ENCODE measurements at regions not wholly inside any gene's neighbourhood (a gene's known extent, or its start where the extent isn't known, plus 50 kb on each side); places are given as distances from the start of the nearest gene placed in this dataset.

GRCh38 chr12:83939718-83940117 is 972.9 kb downstream of the SLC6A15 start:
- TF ChIP-seq ZNF274 (IDR thresholded peaks at IDR 0.05; ENCODE audit: low read depth, low read length) = no peak
- no peak for TF ChIP-seq YY1 (IDR thresholded peaks at IDR 0.05; ENCODE audit: insufficient read depth, insufficient read length)
- no peak for TF ChIP-seq SUZ12 (IDR thresholded peaks at IDR 0.05; ENCODE audit: extremely low read depth, insufficient read depth, insufficient read length)
